Osteoblast (primary cell): ENCODE measurements at regions not wholly inside any gene's neighbourhood (a gene's known extent, or its start where the extent isn't known, plus 50 kb on each side); places are given as distances from the start of the nearest gene placed in this dataset.

Experiments used
- DNase-seq: peaks from one replicate; pipeline ENCODE4 v3.0.0; 2011; ENCODE audit warnings: low spot score, mixed read lengths; ENCODE audit not compliant: insufficient read length; ENCODE audit errors: missing footprints
- H2AFZ ChIP-seq: 2 replicates; pipeline ENCODE4 v1.6.0; 2011; ENCODE audit warnings: mild to moderate bottlenecking, low read length
- H3K27ac ChIP-seq: 2 replicates; pipeline ENCODE4 v1.5.1; 2011; ENCODE audit warnings: mild to moderate bottlenecking, low read depth, low read length, moderate library complexity
- H3K27me3 ChIP-seq: 2 replicates; pipeline ENCODE4 v1.6.0; 2012; ENCODE audit warnings: mild to moderate bottlenecking, control low read depth, inconsistent platforms, low read length, moderate library complexity; ENCODE audit not compliant: insufficient read depth
- H3K36me3 ChIP-seq: 2 replicates; pipeline ENCODE4 v1.5.1; 2011; ENCODE audit warnings: mild to moderate bottlenecking, low read length, control low read depth, moderate library complexity; ENCODE audit not compliant: insufficient read depth
- H3K4me1 ChIP-seq: 2 replicates; pipeline ENCODE4 v1.5.1; 2011; ENCODE audit warnings: mild to moderate bottlenecking, low read length, control low read depth, moderate library complexity; ENCODE audit not compliant: insufficient read depth
- H3K4me2 ChIP-seq: 2 replicates; pipeline ENCODE4 v1.6.0; 2011; ENCODE audit warnings: mild to moderate bottlenecking, low read length; ENCODE audit not compliant: insufficient read depth
- H3K4me3 ChIP-seq: fragments of 200-600 bp; sonication (generic); 3 replicates; pipeline ENCODE4 v1.5.1; 2012; ENCODE audit warnings: mild to moderate bottlenecking, low read length, inconsistent platforms; ENCODE audit not compliant: insufficient read depth
- H3K79me2 ChIP-seq: 2 replicates; pipeline ENCODE4 v1.6.0; 2012; ENCODE audit warnings: mild to moderate bottlenecking, low read length, control low read depth, inconsistent platforms; ENCODE audit not compliant: insufficient read depth
- H3K9me3 ChIP-seq: 2 replicates; pipeline ENCODE4 v1.5.1; 2011; ENCODE audit warnings: low read depth, low read length, control low read depth
- H4K20me1 ChIP-seq: 2 replicates; pipeline ENCODE4 v1.6.0; 2012; ENCODE audit warnings: mild to moderate bottlenecking, low read length, control low read depth; ENCODE audit not compliant: insufficient read depth
- CTCF ChIP-seq: IDR thresholded peaks from 2 replicates; pipeline ENCODE4 v1.5.1; 2011; ENCODE audit warnings: mild to moderate bottlenecking, low read depth, low read length, moderate library complexity; ENCODE audit errors: extremely low read depth

GRCh38 chr9:27787891-27788290, 214.6 kb upstream of the C9orf72 start:
- no peak overlapping the region for H3K27ac ChIP-seq
- DNase-seq: no peak
- no peak overlapping the region for H3K4me2 ChIP-seq
- H3K79me2 ChIP-seq: no peaks in the 10 kb centered on the region
- no peaks in the 10 kb centered on the region for H4K20me1 ChIP-seq
- H3K27me3 ChIP-seq: no peaks in the 10 kb centered on the region
- H3K36me3 ChIP-seq: no peaks in the 10 kb centered on the region
- no peaks in the 10 kb centered on the region for H3K4me1 ChIP-seq
- no peak overlapping the region for H2AFZ ChIP-seq
- H3K4me3 ChIP-seq: no peak overlapping the region
- TF ChIP-seq CTCF: no peak
- no peaks in the 10 kb centered on the region for H3K9me3 ChIP-seq

GRCh38 chr9:27791311-27791710, 218.0 kb upstream of the C9orf72 start:
- Histone ChIP-seq H3K27ac (no peak overlapping the region), H3K27me3 (no peaks in the 10 kb centered on the region), H2AFZ (no peak overlapping the region), H3K4me1 (no peaks in the 10 kb centered on the region), H3K4me3 (no peak overlapping the region), H3K36me3 (no peaks in the 10 kb centered on the region), H3K9me3 (no peaks in the 10 kb centered on the region), H4K20me1 (no peaks in the 10 kb centered on the region), H3K79me2 (no peaks in the 10 kb centered on the region), H3K4me2 (no peak overlapping the region)
- no peak for TF ChIP-seq CTCF
- no peak for DNase-seq

- no peak for DNase-seq
- H3K27ac ChIP-seq: no peak overlapping the region
- H3K4me3 ChIP-seq: no peak overlapping the region
- no peaks in the 10 kb centered on the region for H3K9me3 ChIP-seq
- no peaks in the 10 kb centered on the region for H3K4me1 ChIP-seq
- H4K20me1 ChIP-seq: no peaks in the 10 kb centered on the region
- TF ChIP-seq CTCF: no peak
- H3K4me2 ChIP-seq: no peak overlapping the region
- no peak overlapping the region for H2AFZ ChIP-seq
- H3K79me2 ChIP-seq: no peaks in the 10 kb centered on the region
- H3K27me3 ChIP-seq: no peaks in the 10 kb centered on the region
- no peaks in the 10 kb centered on the region for H3K36me3 ChIP-seq
These were observed 219.8 kb upstream of the C9orf72 start for GRCh38 chr9:27792971-27793689.

- no peaks in the 10 kb centered on the region for H3K4me1 ChIP-seq
- no peak overlapping the region for H2AFZ ChIP-seq
- H4K20me1 ChIP-seq: no peaks in the 10 kb centered on the region
- H3K36me3 ChIP-seq: no peaks in the 10 kb centered on the region
- no peaks in the 10 kb centered on the region for H3K9me3 ChIP-seq
- no peak for DNase-seq
- TF ChIP-seq CTCF: no peak
- no peak overlapping the region for H3K4me3 ChIP-seq
- no peak overlapping the region for H3K27ac ChIP-seq
- H3K4me2 ChIP-seq: no peak overlapping the region
- no peaks in the 10 kb centered on the region for H3K79me2 ChIP-seq
- no peaks in the 10 kb centered on the region for H3K27me3 ChIP-seq
These were observed 226.0 kb upstream of the C9orf72 start for GRCh38 chr9:27799326-27799725.
